DND-41 (cell line): ENCODE measurements at regions not wholly inside any gene's neighbourhood (a gene's known extent, or its start where the extent isn't known, plus 50 kb on each side); places are given as distances from the start of the nearest gene placed in this dataset.

Experiments
- ATAC-seq: fragments of 200-7000 bp; cut with Tn5 transposase; 3 replicates; pipeline ENCODE4 v1.9.1; 2021; ENCODE audit warnings: low read depth; ENCODE audit not compliant: insufficient read depth
- DNase-seq: peaks from one replicate; pipeline ENCODE4 v3.0.0-alpha.2; 2020
- H2AFZ ChIP-seq: 2 replicates; pipeline ENCODE4 v1.6.0; 2012; ENCODE audit warnings: low read depth, low read length
- H3K27ac ChIP-seq: 2 replicates; pipeline ENCODE4 v1.5.1; 2012; ENCODE audit warnings: low read length, inconsistent platforms
- H3K27me3 ChIP-seq: fragments of 200-600 bp; sonication (generic); 2 replicates; pipeline ENCODE4 v1.6.0; 2012; ENCODE audit warnings: low read length, mild to moderate bottlenecking, inconsistent platforms; ENCODE audit not compliant: insufficient read depth, poor library complexity
- H3K36me3 ChIP-seq: 2 replicates; pipeline ENCODE4 v1.5.1; 2012; ENCODE audit warnings: low read length, inconsistent platforms; ENCODE audit not compliant: insufficient read depth
- H3K4me1 ChIP-seq: 2 replicates; pipeline ENCODE4 v1.5.1; 2012; ENCODE audit warnings: mild to moderate bottlenecking, low read length; ENCODE audit not compliant: insufficient read depth
- H3K4me2 ChIP-seq: 2 replicates; pipeline ENCODE4 v1.6.0; 2012; ENCODE audit warnings: mild to moderate bottlenecking, moderate library complexity, low read length, inconsistent platforms; ENCODE audit not compliant: insufficient read depth
- H3K4me3 ChIP-seq, 2 experiments: fragments of 200-600 bp in 1 of 2; shearing (Covaris generic) in 1 of 2; 2 replicates each; pipeline ENCODE4 v1.5.1; 2012 to 2016; ENCODE audit warnings: inconsistent platforms in 2 of 2, low read length in 2 of 2, mild to moderate bottlenecking in 2 of 2, low read depth in 1 of 2, moderate library complexity in 1 of 2
- H3K79me2 ChIP-seq: 2 replicates; pipeline ENCODE4 v1.6.0; 2012; ENCODE audit warnings: low read length, inconsistent platforms; ENCODE audit not compliant: insufficient read depth
- H3K9ac ChIP-seq: 2 replicates; pipeline ENCODE4 v1.6.0; 2012; ENCODE audit warnings: low read depth, mild to moderate bottlenecking, inconsistent platforms, low read length, moderate library complexity
- H3K9me3 ChIP-seq: 2 replicates; pipeline ENCODE4 v1.5.1; 2012; ENCODE audit warnings: low read length, moderate library complexity, mild to moderate bottlenecking, inconsistent platforms; ENCODE audit not compliant: insufficient read depth, severe bottlenecking
- H4K20me1 ChIP-seq: 2 replicates; pipeline ENCODE4 v1.6.0; 2012; ENCODE audit warnings: low read length; ENCODE audit not compliant: insufficient read depth
- EZH2 ChIP-seq: IDR thresholded peaks from 3 replicates; pipeline ENCODE4 v1.6.1; 2012; ENCODE audit warnings: borderline replicate concordance, low read depth, mild to moderate bottlenecking, moderate library complexity, low read length, inconsistent platforms; ENCODE audit not compliant: severe bottlenecking
- TF ChIP-seq, protein P1 (sequence below): IDR thresholded peaks from 2 replicates; pipeline ENCODE4 v1.5.1; 2012; ENCODE audit warnings: borderline replicate concordance, low read length, moderate library complexity, mild to moderate bottlenecking; ENCODE audit not compliant: poor library complexity, severe bottlenecking; ENCODE audit errors: extremely low read depth

GRCh38 chr10:78811174-78811573, 257.6 kb upstream of the ZMIZ1 start:
- no peak for TF ChIP-seq EZH2
- TF ChIP-seq, protein P1, sequence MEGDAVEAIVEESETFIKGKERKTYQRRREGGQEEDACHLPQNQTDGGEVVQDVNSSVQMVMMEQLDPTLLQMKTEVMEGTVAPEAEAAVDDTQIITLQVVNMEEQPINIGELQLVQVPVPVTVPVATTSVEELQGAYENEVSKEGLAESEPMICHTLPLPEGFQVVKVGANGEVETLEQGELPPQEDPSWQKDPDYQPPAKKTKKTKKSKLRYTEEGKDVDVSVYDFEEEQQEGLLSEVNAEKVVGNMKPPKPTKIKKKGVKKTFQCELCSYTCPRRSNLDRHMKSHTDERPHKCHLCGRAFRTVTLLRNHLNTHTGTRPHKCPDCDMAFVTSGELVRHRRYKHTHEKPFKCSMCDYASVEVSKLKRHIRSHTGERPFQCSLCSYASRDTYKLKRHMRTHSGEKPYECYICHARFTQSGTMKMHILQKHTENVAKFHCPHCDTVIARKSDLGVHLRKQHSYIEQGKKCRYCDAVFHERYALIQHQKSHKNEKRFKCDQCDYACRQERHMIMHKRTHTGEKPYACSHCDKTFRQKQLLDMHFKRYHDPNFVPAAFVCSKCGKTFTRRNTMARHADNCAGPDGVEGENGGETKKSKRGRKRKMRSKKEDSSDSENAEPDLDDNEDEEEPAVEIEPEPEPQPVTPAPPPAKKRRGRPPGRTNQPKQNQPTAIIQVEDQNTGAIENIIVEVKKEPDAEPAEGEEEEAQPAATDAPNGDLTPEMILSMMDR: no peak
- no peak overlapping the region for H3K9ac ChIP-seq
- no peak overlapping the region for H3K27ac ChIP-seq
- H4K20me1 ChIP-seq: no peaks in the 10 kb centered on the region
- H3K79me2 ChIP-seq: no peaks in the 10 kb centered on the region
- H2AFZ ChIP-seq: no peak overlapping the region
- ATAC-seq (no peak), DNase-seq (no peak)
- no peak overlapping the region for H3K4me3 ChIP-seq
- no peaks in the 10 kb centered on the region for H3K9me3 ChIP-seq
- no peaks in the 10 kb centered on the region for H3K36me3 ChIP-seq
- H3K4me2 ChIP-seq: no peak overlapping the region
- peaks cover 9% of the 10 kb centered on the region for H3K27me3 ChIP-seq
- no peaks in the 10 kb centered on the region for H3K4me1 ChIP-seq

- H4K20me1 ChIP-seq: no peaks in the 10 kb centered on the region
- no peaks in the 10 kb centered on the region for H3K9me3 ChIP-seq
- H3K36me3 ChIP-seq: no peaks in the 10 kb centered on the region
- no peak overlapping the region for H3K4me3 ChIP-seq
- no peaks in the 10 kb centered on the region for H3K4me1 ChIP-seq
- no peak overlapping the region for H3K9ac ChIP-seq
- H2AFZ ChIP-seq: no peak overlapping the region
- no peak overlapping the region for H3K4me2 ChIP-seq
- ATAC-seq (no peak), DNase-seq (no peak)
- H3K27ac ChIP-seq: no peak overlapping the region
- no peaks in the 10 kb centered on the region for H3K79me2 ChIP-seq
- TF ChIP-seq, protein P1: no peak
- TF ChIP-seq EZH2: no peak
- peaks cover 11% of the 10 kb centered on the region for H3K27me3 ChIP-seq
These were observed 256.0 kb upstream of the ZMIZ1 start for GRCh38 chr10:78812571-78813318.

GRCh38 chr10:78813526-78813925, 255.2 kb upstream of the ZMIZ1 start:
- Histone ChIP-seq H3K79me2 (no peaks in the 10 kb centered on the region), H3K4me2 (no peak overlapping the region), H3K9ac (no peak overlapping the region), H3K4me1 (no peaks in the 10 kb centered on the region), H3K27me3 (peaks cover 15% of the 10 kb centered on the region), H3K36me3 (no peaks in the 10 kb centered on the region), H3K4me3 (no peak overlapping the region), H2AFZ (no peak overlapping the region), H3K9me3 (no peaks in the 10 kb centered on the region), H4K20me1 (no peaks in the 10 kb centered on the region), H3K27ac (no peak overlapping the region)
- DNase-seq (no peak), ATAC-seq (no peak)
- no peak for TF ChIP-seq EZH2
- TF ChIP-seq, protein P1: no peak
